ENCODE measurements at regions not wholly inside any gene's neighbourhood (a gene's known extent, or its start where the extent isn't known, plus 50 kb on each side); places are given as distances from the start of the nearest gene placed in this dataset.

- TF ChIP-seq, protein P1, sequence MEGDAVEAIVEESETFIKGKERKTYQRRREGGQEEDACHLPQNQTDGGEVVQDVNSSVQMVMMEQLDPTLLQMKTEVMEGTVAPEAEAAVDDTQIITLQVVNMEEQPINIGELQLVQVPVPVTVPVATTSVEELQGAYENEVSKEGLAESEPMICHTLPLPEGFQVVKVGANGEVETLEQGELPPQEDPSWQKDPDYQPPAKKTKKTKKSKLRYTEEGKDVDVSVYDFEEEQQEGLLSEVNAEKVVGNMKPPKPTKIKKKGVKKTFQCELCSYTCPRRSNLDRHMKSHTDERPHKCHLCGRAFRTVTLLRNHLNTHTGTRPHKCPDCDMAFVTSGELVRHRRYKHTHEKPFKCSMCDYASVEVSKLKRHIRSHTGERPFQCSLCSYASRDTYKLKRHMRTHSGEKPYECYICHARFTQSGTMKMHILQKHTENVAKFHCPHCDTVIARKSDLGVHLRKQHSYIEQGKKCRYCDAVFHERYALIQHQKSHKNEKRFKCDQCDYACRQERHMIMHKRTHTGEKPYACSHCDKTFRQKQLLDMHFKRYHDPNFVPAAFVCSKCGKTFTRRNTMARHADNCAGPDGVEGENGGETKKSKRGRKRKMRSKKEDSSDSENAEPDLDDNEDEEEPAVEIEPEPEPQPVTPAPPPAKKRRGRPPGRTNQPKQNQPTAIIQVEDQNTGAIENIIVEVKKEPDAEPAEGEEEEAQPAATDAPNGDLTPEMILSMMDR (optimal IDR thresholded peaks at IDR 0.05 in 1 of 3, IDR thresholded peaks at IDR 0.05 in 1 of 3, conservative IDR thresholded peaks at IDR 0.05 in 1 of 3; ENCODE audit: extremely low read depth in 1 of 3, insufficient read depth in 2 of 3, low read length in 3 of 3) = no peak
- TF ChIP-seq EZH2 (IDR thresholded peaks at IDR 0.05; ENCODE audit: low read length) = no peak
Measured at GRCh38 chr20:58039274-58040092, 189.0 kb downstream of the ANKRD60 start.
